LoVo (cell line): ENCODE measurements at regions not wholly inside any gene's neighbourhood (a gene's known extent, or its start where the extent isn't known, plus 50 kb on each side); places are given as distances from the start of the nearest gene placed in this dataset.
A peak's percentile ranks its signal among the peaks of the same experiment; 100 is the strongest.
"Not testable (repeated sequence)": the region's sequence is repeated elsewhere in the genome, so short reads cannot be mapped to it uniquely, and the experiment has no call there.

Experiments
- DNase-seq: peaks from one replicate; pipeline ENCODE4 v3.0.0-alpha.2; 2016; ENCODE audit warnings: low spot score

- no peak for DNase-seq
Observed at GRCh38 chr21:35162831-35163230, 113.7 kb upstream of the RUNX1 start.

DNA sequence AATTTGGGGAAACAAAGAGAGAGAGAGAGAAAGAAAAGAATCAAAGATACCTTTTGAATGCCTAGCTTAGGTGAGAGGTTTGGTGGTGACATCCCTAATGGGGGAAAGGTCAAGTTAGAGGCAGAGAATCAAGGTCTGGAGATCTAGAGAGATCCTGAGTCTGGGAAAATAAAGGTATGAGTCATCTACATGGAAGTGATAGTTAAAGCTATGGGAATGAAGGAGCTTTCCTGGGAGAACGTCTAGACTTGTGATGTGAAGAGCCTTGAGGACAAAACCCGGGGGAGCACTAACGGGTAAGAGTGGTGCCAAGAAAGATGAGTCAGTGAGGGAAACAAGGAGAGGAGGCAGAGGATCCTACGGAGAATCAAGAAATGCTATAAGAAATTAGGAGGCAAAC is 110.8 kb upstream of the RUNX1 start:
- DNase-seq, result no peak

- not testable (repeated sequence) for DNase-seq
Observed at GRCh38 chr21:35157374-35157773, 108.3 kb upstream of the RUNX1 start.

DNA sequence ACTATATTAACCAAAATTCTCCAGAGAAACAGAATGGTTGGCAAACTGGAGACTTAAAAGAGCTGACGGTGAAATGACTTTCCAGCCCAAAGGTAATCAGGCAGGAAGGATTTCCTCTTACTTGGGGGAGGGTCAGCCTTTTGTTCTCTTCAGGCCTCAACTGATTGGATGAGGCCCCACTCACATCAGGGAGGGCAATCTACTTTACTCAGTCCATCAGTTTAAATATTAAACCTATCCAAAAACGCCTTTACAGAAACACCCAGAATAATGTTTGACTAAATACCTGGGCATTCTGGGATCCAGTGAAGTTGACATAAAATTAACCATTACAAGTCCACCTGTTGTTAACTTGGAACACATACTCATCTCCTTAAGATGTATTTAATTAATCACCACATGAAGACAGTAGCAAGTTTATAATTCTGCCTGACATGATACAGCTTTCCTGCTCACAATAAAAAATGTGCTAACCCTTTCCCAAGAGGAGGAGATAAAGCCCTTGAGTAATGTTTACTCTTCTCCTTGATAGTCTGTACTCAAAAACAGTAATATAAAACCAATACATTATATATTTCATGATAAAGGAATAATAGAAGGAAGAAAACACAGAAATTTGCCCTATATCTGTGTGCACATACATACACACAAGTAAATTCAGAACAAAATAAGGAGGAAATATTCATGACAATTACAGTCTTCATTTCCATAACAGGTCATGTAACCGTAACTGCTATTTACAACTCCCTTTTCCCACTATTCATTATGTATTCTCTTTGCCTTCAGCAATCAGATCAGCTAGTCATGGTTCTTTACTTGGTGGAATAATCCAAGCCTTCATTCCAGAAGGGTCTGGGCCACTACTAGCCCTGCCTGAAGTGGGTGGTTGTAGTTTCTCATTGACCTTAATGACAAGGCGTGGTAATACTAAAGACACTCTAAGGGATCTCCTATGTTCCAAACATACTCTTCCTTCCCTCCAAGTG is 107.5 kb upstream of the RUNX1 start:
- no peak for DNase-seq

- DNase-seq, result no peak
Observed at GRCh38 chr21:35154788-35155187, 105.7 kb upstream of the RUNX1 start.

GRCh38 chr21:35153671-35154070 is 104.6 kb upstream of the RUNX1 start:
- no peak for DNase-seq

GRCh38 chr21:35150562-35151226 is 101.6 kb upstream of the RUNX1 start:
- no peak for DNase-seq

- no peak for DNase-seq
Observed at GRCh38 chr21:35149698-35150097, 100.6 kb upstream of the RUNX1 start.

DNA sequence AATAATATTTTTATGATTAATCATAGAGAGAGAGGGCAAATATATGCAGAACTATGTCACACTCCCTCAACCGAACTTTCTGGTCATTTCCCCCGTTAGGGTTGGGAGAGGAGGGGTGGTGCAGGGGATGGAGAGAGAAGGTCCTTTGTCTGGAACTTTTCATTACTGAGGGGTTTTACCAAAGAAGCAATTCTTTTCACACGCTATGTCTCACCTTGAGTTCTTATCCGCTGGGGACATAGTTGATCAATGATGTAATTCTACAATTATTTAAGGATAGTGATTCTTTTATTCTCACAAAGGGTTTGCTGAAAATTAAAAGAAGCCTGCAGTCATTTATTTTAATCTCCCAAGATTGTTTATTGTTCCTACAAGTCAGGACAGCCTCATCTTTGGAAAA is 98.3 kb upstream of the RUNX1 start:
- DNase-seq, result no peak

- DNase-seq, result no peak
Observed at GRCh38 chr21:35145626-35146233, 96.6 kb upstream of the RUNX1 start.

DNA sequence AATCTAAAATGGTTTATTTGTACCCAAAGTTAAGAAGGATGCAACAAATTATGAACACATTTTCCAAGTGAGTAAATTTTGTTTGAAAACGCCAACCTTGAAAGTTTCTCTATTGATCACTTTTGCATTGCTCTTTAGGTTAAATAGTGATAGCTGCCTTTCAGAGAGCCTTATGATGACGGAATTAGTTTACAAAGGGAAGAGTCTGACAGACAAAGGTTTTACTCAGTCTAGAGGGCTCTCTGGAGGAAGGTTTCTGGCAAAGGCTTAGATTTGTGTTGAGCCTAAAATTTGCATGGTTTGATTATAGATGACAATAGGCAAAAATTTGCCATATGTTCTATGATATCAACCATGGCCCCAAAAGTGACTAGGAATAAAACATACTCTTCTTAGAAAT is 95.9 kb upstream of the RUNX1 start:
- DNase-seq, result no peak

DNA sequence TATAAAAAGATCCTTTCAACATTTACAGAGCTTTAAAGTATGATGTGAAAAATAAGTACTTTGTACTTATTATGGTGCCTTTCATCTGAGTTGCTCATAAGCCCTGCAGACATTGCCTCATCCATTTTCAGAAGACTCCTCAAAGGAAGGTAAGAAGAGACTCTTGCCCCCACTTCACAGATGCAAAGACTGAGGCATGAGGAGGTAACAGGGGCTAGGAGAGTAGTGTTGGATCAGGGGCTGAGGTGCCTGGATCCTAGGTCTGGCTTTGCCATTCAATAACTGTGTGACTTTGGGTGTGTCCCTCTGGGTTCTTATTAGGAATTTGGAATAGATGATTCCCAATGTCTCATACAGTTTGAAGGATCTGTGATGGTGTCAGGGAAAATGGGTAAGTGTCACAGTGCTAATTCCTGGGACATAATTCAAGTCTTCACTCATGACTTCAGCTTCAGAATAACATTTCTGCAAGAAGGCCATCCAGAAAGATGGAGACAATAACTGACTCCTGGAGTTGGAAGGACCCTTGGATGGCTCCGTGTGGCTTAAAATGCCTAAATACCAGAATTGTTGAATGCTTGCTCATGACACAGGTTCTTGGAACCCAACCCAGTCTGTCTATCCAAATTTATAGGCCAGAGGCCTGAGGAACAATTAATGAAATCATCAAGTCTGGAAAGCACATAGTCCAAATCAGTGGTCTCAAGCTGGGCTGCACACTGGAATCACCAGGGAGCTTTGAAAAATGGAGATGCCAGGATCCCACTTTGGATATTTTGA is 93.1 kb upstream of the RUNX1 start:
- DNase-seq, result no peak

- DNase-seq, result no peak
Observed at GRCh38 chr21:35139382-35139715, 90.2 kb upstream of the RUNX1 start.

- DNase-seq, result peak; percentile 72
Observed at GRCh38 chr21:35138665-35139381, 89.7 kb upstream of the RUNX1 start.

DNA sequence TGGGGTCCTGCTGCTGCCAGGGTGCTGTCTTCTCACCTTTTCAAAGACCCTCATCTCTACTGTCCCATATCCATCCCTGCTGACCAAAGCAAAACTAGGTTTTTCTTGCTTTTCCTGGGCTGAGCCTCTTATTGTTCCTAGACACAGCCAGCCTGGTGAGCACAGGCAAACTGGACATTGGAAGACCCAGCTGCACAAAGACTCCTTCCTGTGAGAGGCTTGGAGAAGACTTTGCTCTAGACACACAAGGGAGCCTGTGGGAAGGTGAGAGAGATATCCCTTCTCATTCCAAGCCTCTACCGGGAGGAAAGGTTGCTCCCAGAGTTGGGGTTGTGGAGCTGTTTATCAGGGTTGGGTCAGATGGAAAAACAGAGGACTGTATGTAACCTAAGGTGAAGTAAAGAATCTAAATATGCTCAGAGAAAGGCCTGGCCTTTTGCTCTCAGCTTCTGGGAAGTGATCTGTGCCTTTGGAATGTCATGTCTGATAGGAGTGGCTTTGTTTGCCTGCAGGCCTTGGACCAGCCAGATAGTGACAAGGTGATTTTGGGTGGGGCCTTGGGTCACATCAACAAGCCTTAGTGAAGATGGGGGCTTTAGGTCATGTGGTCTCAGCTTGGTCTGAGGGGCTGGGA is 87.6 kb upstream of the RUNX1 start:
- peak; percentile 87 for DNase-seq

DNA sequence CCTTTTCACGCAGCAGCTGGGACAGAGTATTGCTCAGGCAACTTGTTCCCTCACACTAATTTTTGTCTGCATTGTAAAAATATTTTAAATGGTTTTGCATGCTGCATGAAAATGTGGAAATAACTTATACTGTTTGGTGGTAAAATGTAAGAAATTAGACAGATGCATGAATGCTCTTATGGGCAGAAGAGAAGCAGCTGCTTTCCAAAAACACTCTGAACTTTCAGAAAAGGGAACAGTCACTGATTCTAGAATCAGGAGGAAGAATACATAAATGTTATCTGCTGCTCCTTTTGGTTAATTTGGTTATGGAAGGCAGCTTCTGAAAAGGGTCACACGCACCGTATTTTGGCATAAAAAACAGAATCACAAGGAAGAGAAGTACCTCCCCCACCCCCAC is 87.0 kb upstream of the RUNX1 start:
- DNase-seq, result no peak

- DNase-seq, result no peak
Observed at GRCh38 chr21:35135481-35135880, 86.4 kb upstream of the RUNX1 start.

GRCh38 chr21:35134309-35134708 is 85.2 kb upstream of the RUNX1 start:
- DNase-seq, result no peak

DNA sequence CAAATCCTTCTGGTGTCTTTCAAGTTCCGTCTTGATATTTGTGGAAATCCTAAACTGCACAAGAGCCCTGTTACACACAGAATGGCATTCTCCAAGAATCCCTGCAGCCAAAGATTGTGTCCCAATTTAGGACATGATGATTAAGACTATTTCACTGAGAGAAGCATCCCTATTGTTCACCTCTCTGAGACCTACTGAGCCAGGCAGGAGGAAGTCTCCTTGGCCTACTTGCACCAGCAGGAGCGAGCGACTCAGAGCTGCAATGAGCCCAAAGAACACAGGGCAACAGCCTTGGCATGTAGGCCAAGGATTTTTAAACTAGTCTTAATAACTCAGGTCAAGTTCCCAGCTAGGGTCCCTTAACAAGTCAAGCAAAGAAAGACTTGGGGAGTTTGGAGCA is 79.4 kb upstream of the RUNX1 start:
- DNase-seq, result no peak

DNA sequence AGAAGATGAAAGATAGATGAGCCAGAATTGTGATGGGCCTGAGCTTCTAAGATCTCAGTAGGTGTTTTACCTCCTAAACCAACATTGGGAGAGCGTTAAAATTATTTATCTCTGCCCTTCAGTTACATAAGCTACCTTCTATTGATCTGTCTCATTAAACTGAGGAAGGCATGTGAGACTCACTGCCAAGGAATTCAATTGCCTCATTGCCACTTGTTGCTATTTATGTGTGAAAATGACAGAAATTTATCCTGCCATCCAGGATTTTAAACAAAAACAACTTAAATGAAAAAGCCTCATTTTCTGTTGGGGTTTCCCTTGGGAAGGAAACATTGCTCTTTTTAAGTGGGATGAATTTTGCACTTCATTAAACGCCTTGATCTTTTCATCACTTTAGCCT is 78.7 kb upstream of the RUNX1 start:
- peak; percentile 13 for DNase-seq

DNA sequence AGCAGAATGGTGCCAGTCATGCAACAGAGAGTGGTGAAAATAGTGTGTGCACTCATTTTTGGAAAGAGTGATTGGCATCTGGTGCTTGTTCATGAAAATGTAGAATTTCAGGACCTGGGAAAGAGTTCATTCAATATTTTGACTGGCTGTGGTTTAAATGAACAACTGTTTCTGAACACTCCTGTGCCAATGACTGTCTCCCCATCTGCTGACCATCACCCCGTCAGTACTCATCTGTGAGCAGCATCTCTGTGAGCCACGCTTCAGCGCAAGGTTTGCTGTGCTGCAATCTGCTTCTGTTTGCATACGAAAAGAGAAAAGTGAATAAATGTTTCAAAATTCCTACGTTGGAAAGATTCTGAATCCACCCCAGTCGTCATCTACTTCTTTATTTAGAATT is 77.9 kb upstream of the RUNX1 start:
- DNase-seq, result no peak
